OCI-LY1 (cell line): ENCODE measurements at regions not wholly inside any gene's neighbourhood (a gene's known extent, or its start where the extent isn't known, plus 50 kb on each side); places are given as distances from the start of the nearest gene placed in this dataset.
"Not testable (repeated sequence)": the region's sequence is repeated elsewhere in the genome, so short reads cannot be mapped to it uniquely, and the experiment has no call there.

Experiments
- CTCF ChIP-seq: fragments of 200-600 bp; sonication (generic), shearing (Covaris generic); IDR thresholded peaks from 2 replicates; pipeline ENCODE4 v1.5.1; 2017; ENCODE audit warnings: mild to moderate bottlenecking, antibody characterized with exemption, low read length, moderate library complexity, mixed read lengths
- EZH2 ChIP-seq: fragments of 200-600 bp; sonication (generic), shearing (Covaris generic); IDR thresholded peaks from 2 replicates; pipeline ENCODE4 v1.8.0; 2017; ENCODE audit warnings: borderline replicate concordance, mixed run types, mild to moderate bottlenecking, antibody characterized with exemption, low read length, moderate library complexity, mixed read lengths

GRCh38 chr13:52565324-52565723 lies 76.9 kb upstream of the HNRNPA1L2 start:
- TF ChIP-seq CTCF, EZH2: not testable (repeated sequence)
